ENCODE measurements at regions not wholly inside any gene's neighbourhood (a gene's known extent, or its start where the extent isn't known, plus 50 kb on each side); places are given as distances from the start of the nearest gene placed in this dataset.

- POLR2A ChIA-PET = no interaction called here
- DNase-seq = no peak
- intact Hi-C loops (cut with micrococcal nuclease) = no loop called here
- H3K36me3 Mint-ChIP-seq = no peaks in the 10 kb centered on the region
- H3K27me3 Mint-ChIP-seq = no peaks in the 10 kb centered on the region
- H3K4me1 Mint-ChIP-seq (ENCODE audit: low read depth) = no peaks in the 10 kb centered on the region
- CTCF ChIA-PET = no interaction called here
- no peak overlapping the region for H3K27ac Mint-ChIP-seq
- H3K9me3 Mint-ChIP-seq = no peaks in the 10 kb centered on the region
- H3K4me3 Mint-ChIP-seq = no peak overlapping the region
Observed at GRCh38 chr1:218817691-218818465, 355.8 kb upstream of the LYPLAL1 start.

- POLR2A ChIA-PET = no interaction called here
- no peaks in the 10 kb centered on the region for H3K27me3 Mint-ChIP-seq
- no peak for DNase-seq
- no peak overlapping the region for H3K27ac Mint-ChIP-seq
- intact Hi-C loops (cut with micrococcal nuclease) = no loop called here
- no peaks in the 10 kb centered on the region for H3K9me3 Mint-ChIP-seq
- no peak overlapping the region for H3K4me3 Mint-ChIP-seq
- CTCF ChIA-PET = no interaction called here
- H3K36me3 Mint-ChIP-seq = no peaks in the 10 kb centered on the region
- H3K4me1 Mint-ChIP-seq (ENCODE audit: low read depth) = no peaks in the 10 kb centered on the region
Observed at GRCh38 chr1:218823291-218823900, 350.3 kb upstream of the LYPLAL1 start.

GRCh38 chr1:218827486-218827885 is 346.2 kb upstream of the LYPLAL1 start:
- Mint-ChIP-seq H3K9me3 (no peaks in the 10 kb centered on the region), H3K4me1 (ENCODE audit: low read depth) (no peaks in the 10 kb centered on the region), H3K36me3 (no peaks in the 10 kb centered on the region), H3K27ac (no peak overlapping the region), H3K27me3 (no peaks in the 10 kb centered on the region), H3K4me3 (no peak overlapping the region)
- POLR2A ChIA-PET = no interaction called here
- no peak for DNase-seq
- CTCF ChIA-PET = no interaction called here
- intact Hi-C loops (cut with micrococcal nuclease) = no loop called here

- no peaks in the 10 kb centered on the region for H3K27me3 Mint-ChIP-seq
- CTCF ChIA-PET = no interaction called here
- H3K4me3 Mint-ChIP-seq = no peak overlapping the region
- no peaks in the 10 kb centered on the region for H3K9me3 Mint-ChIP-seq
- no peaks in the 10 kb centered on the region for H3K36me3 Mint-ChIP-seq
- POLR2A ChIA-PET = no interaction called here
- intact Hi-C loops (cut with micrococcal nuclease) = no loop called here
- DNase-seq = no peak
- H3K4me1 Mint-ChIP-seq (ENCODE audit: low read depth) = no peaks in the 10 kb centered on the region
- no peak overlapping the region for H3K27ac Mint-ChIP-seq
Observed at GRCh38 chr1:218828125-218828650, 345.5 kb upstream of the LYPLAL1 start.

- Mint-ChIP-seq H3K4me3 (no peak overlapping the region), H3K36me3 (no peaks in the 10 kb centered on the region), H3K4me1 (ENCODE audit: low read depth) (no peaks in the 10 kb centered on the region), H3K27me3 (no peaks in the 10 kb centered on the region), H3K9me3 (no peaks in the 10 kb centered on the region), H3K27ac (no peak overlapping the region)
- ChIA-PET CTCF (no interaction called here), POLR2A (no interaction called here)
- DNase-seq = no peak
- intact Hi-C loops (cut with micrococcal nuclease) = no loop called here
Observed at GRCh38 chr1:218829097-218829496, 344.6 kb upstream of the LYPLAL1 start.

GRCh38 chr1:218835609-218836008 is 338.1 kb upstream of the LYPLAL1 start:
- no peak overlapping the region for H3K4me3 Mint-ChIP-seq
- H3K4me1 Mint-ChIP-seq (ENCODE audit: low read depth) = no peaks in the 10 kb centered on the region
- peaks cover 4% of the 10 kb centered on the region for H3K9me3 Mint-ChIP-seq

GRCh38 chr1:218836264-218836663 is 337.4 kb upstream of the LYPLAL1 start:
- H3K36me3 Mint-ChIP-seq = no peaks in the 10 kb centered on the region
- POLR2A ChIA-PET = no interaction called here
- no peaks in the 10 kb centered on the region for H3K4me1 Mint-ChIP-seq (ENCODE audit: low read depth)
- H3K4me3 Mint-ChIP-seq = no peak overlapping the region
- H3K27me3 Mint-ChIP-seq = no peaks in the 10 kb centered on the region
- peaks cover 4% of the 10 kb centered on the region for H3K9me3 Mint-ChIP-seq
- CTCF ChIA-PET = no interaction called here
- no peak overlapping the region for H3K27ac Mint-ChIP-seq
- no peak for DNase-seq
- intact Hi-C loops (cut with micrococcal nuclease) = no loop called here

More at GRCh38 chr1:218835609-218836008, 338.1 kb upstream of the LYPLAL1 start:
- no peak for DNase-seq
- ChIA-PET POLR2A (no interaction called here), CTCF (no interaction called here)
- intact Hi-C loops (cut with micrococcal nuclease) = no loop called here
- Mint-ChIP-seq H3K27ac (no peak overlapping the region), H3K27me3 (no peaks in the 10 kb centered on the region), H3K36me3 (no peaks in the 10 kb centered on the region)

GRCh38 chr1:218837051-218837450 is 336.6 kb upstream of the LYPLAL1 start:
- POLR2A ChIA-PET = no interaction called here
- no peak overlapping the region for H3K4me3 Mint-ChIP-seq

GRCh38 chr1:218845589-218845988 is 328.1 kb upstream of the LYPLAL1 start:
- ChIA-PET CTCF (no interaction called here), POLR2A (no interaction called here)
- DNase-seq = no peak
- Mint-ChIP-seq H3K27me3 (no peaks in the 10 kb centered on the region), H3K9me3 (peaks cover 11% of the 10 kb centered on the region), H3K27ac (no peak overlapping the region), H3K36me3 (no peaks in the 10 kb centered on the region), H3K4me1 (ENCODE audit: low read depth) (no peaks in the 10 kb centered on the region), H3K4me3 (no peak overlapping the region)
- intact Hi-C loops (cut with micrococcal nuclease) = no loop called here

More at GRCh38 chr1:218837051-218837450, 336.6 kb upstream of the LYPLAL1 start:
- Mint-ChIP-seq H3K9me3 (peaks cover 6% of the 10 kb centered on the region), H3K27ac (no peak overlapping the region), H3K4me1 (ENCODE audit: low read depth) (no peaks in the 10 kb centered on the region), H3K27me3 (no peaks in the 10 kb centered on the region), H3K36me3 (no peaks in the 10 kb centered on the region)
- DNase-seq = no peak
- CTCF ChIA-PET = no interaction called here
- intact Hi-C loops (cut with micrococcal nuclease) = no loop called here

- intact Hi-C loops (cut with micrococcal nuclease) = no loop called here
- no peaks in the 10 kb centered on the region for H3K4me1 Mint-ChIP-seq (ENCODE audit: low read depth)
- ChIA-PET POLR2A (no interaction called here), CTCF (no interaction called here)
- H3K27me3 Mint-ChIP-seq = no peaks in the 10 kb centered on the region
- no peaks in the 10 kb centered on the region for H3K36me3 Mint-ChIP-seq
- H3K27ac Mint-ChIP-seq = no peak overlapping the region
- H3K9me3 Mint-ChIP-seq = peaks cover 11% of the 10 kb centered on the region
- DNase-seq = no peak
- no peak overlapping the region for H3K4me3 Mint-ChIP-seq
Observed at GRCh38 chr1:218846181-218846580, 327.5 kb upstream of the LYPLAL1 start.

- Mint-ChIP-seq H3K4me1 (ENCODE audit: low read depth) (no peaks in the 10 kb centered on the region), H3K27ac (no peak overlapping the region), H3K27me3 (no peaks in the 10 kb centered on the region), H3K36me3 (no peaks in the 10 kb centered on the region), H3K4me3 (no peak overlapping the region), H3K9me3 (peaks cover 9% of the 10 kb centered on the region)
- POLR2A ChIA-PET = no interaction called here
- CTCF ChIA-PET = no interaction called here
- no peak for DNase-seq
- intact Hi-C loops (cut with micrococcal nuclease) = no loop called here
Observed at GRCh38 chr1:218847089-218847768, 326.4 kb upstream of the LYPLAL1 start.

GRCh38 chr1:218848009-218848408 is 325.7 kb upstream of the LYPLAL1 start:
- no peak for DNase-seq
- no peaks in the 10 kb centered on the region for H3K36me3 Mint-ChIP-seq
- POLR2A ChIA-PET = no interaction called here
- no peaks in the 10 kb centered on the region for H3K27me3 Mint-ChIP-seq
- H3K9me3 Mint-ChIP-seq = peaks cover 4% of the 10 kb centered on the region
- intact Hi-C loops (cut with micrococcal nuclease) = no loop called here
- no peaks in the 10 kb centered on the region for H3K4me1 Mint-ChIP-seq (ENCODE audit: low read depth)
- H3K4me3 Mint-ChIP-seq = no peak overlapping the region
- no peak overlapping the region for H3K27ac Mint-ChIP-seq
- CTCF ChIA-PET = no interaction called here

- CTCF ChIA-PET = no interaction called here
- H3K9me3 Mint-ChIP-seq = peaks cover 4% of the 10 kb centered on the region
- POLR2A ChIA-PET = no interaction called here
Observed at GRCh38 chr1:218850367-218850766, 323.3 kb upstream of the LYPLAL1 start.

More at GRCh38 chr1:218850367-218850766, 323.3 kb upstream of the LYPLAL1 start:
- intact Hi-C loops (cut with micrococcal nuclease) = no loop called here
- no peak for DNase-seq
- Mint-ChIP-seq H3K36me3 (no peaks in the 10 kb centered on the region), H3K4me3 (no peak overlapping the region), H3K27me3 (no peaks in the 10 kb centered on the region), H3K27ac (no peak overlapping the region), H3K4me1 (ENCODE audit: low read depth) (no peaks in the 10 kb centered on the region)
